ENCODE measurements at regions not wholly inside any gene's neighbourhood (a gene's known extent, or its start where the extent isn't known, plus 50 kb on each side); places are given as distances from the start of the nearest gene placed in this dataset.

DNA sequence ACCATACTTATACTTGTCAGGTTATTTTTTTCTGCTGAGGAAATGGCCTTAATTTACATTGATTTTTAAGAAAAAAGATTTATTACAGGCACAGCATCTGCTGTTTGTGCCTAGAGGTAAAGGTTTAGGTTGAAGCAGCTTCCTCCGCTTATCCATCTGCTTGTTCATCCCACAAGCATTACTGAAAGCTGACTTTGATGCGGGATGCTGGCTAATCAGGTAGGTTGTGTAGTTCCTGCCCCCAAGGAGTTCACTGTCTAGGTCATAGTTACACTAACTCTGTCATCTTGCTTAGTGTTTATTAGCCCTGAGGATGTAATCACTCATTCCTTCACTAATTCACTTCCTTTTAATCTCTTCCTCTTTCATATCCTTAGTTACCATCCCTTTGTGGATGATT, 377.7 kb upstream of the KAZN start:
- TF ChIP-seq, protein P1, sequence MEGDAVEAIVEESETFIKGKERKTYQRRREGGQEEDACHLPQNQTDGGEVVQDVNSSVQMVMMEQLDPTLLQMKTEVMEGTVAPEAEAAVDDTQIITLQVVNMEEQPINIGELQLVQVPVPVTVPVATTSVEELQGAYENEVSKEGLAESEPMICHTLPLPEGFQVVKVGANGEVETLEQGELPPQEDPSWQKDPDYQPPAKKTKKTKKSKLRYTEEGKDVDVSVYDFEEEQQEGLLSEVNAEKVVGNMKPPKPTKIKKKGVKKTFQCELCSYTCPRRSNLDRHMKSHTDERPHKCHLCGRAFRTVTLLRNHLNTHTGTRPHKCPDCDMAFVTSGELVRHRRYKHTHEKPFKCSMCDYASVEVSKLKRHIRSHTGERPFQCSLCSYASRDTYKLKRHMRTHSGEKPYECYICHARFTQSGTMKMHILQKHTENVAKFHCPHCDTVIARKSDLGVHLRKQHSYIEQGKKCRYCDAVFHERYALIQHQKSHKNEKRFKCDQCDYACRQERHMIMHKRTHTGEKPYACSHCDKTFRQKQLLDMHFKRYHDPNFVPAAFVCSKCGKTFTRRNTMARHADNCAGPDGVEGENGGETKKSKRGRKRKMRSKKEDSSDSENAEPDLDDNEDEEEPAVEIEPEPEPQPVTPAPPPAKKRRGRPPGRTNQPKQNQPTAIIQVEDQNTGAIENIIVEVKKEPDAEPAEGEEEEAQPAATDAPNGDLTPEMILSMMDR (IDR thresholded peaks at IDR 0.05), result no peak
- 100% methylated on average over 2 of the region's 2 CpGs for WGBS (ENCODE audit: insufficient coverage)
- no peak for ATAC-seq
- Histone ChIP-seq H3K4me1 (ENCODE audit: control insufficient read depth, insufficient read depth, low read length) (no peaks in the 10 kb centered on the region), H3K4me3 (ENCODE audit: low read length) (no peak overlapping the region), H3K27ac (ENCODE audit: low read length) (no peak overlapping the region), H3K27me3 (ENCODE audit: control insufficient read depth, insufficient read depth, low read length) (no peaks in the 10 kb centered on the region), H3K9me3 (ENCODE audit: control insufficient read depth, insufficient read depth, low read length) (no peaks in the 10 kb centered on the region), H3K36me3 (ENCODE audit: control insufficient read depth, insufficient read depth, low read length) (no peaks in the 10 kb centered on the region)
- peaks cover 2 to 6% of the 10 kb centered on the region in 2 donors for H3K9me3 Mint-ChIP-seq
- no peaks in the 10 kb centered on the region for H3K36me3 Mint-ChIP-seq
- no peaks in the 10 kb centered on the region for H3K4me1 Mint-ChIP-seq
- no peak overlapping the region for H3K4me3 Mint-ChIP-seq
- intact Hi-C loops (cut with micrococcal nuclease), result no loop called here
- peaks cover 3 to 12% of the 10 kb centered on the region in 2 donors for H3K27me3 Mint-ChIP-seq (ENCODE audit: low read depth in 2 of 2)
- DNase-seq, result no peak
- no peak overlapping the region for H3K27ac Mint-ChIP-seq

DNA sequence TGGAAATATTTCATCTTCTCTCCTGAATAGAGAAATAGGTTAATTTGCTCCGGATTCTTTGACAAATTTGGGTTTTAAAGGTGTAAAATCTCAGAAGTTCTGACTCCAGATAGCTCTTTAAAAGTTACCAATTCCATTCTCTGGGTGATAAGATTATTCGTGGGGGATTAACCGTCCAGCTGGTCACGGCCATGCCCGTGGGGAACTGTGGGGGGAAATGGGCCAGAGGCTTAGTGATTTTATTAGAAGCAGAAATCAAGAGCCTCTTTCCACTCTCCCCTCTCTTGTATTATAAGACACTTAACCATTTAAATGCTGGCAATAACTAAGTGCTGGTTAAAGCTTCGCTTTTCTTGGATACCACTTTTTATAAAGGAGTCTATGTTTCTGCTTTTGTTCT, 376.4 kb upstream of the KAZN start:
- Histone ChIP-seq H3K36me3 (ENCODE audit: control insufficient read depth, insufficient read depth, low read length) (no peaks in the 10 kb centered on the region), H3K4me3 (ENCODE audit: low read length) (no peak overlapping the region), H3K4me1 (ENCODE audit: control insufficient read depth, insufficient read depth, low read length) (no peaks in the 10 kb centered on the region), H3K9me3 (ENCODE audit: control insufficient read depth, insufficient read depth, low read length) (no peaks in the 10 kb centered on the region), H3K27ac (ENCODE audit: low read length) (no peak overlapping the region), H3K27me3 (ENCODE audit: control insufficient read depth, insufficient read depth, low read length) (no peaks in the 10 kb centered on the region)
- H3K27ac Mint-ChIP-seq, result no peak overlapping the region
- intact Hi-C loops (cut with micrococcal nuclease), result no loop called here
- no peaks in the 10 kb centered on the region for H3K4me1 Mint-ChIP-seq
- peaks cover 0 to 3% of the 10 kb centered on the region in 2 donors for H3K9me3 Mint-ChIP-seq
- H3K4me3 Mint-ChIP-seq, result no peak overlapping the region
- no peak for DNase-seq
- H3K36me3 Mint-ChIP-seq, result no peaks in the 10 kb centered on the region
- TF ChIP-seq, protein P1 (IDR thresholded peaks at IDR 0.05), result no peak
- 63% methylated on average over 1 of the region's 6 CpGs for WGBS (ENCODE audit: insufficient coverage)
- no peak for ATAC-seq
- peaks cover 5 to 7% of the 10 kb centered on the region in 2 donors for H3K27me3 Mint-ChIP-seq (ENCODE audit: low read depth in 2 of 2)

DNA sequence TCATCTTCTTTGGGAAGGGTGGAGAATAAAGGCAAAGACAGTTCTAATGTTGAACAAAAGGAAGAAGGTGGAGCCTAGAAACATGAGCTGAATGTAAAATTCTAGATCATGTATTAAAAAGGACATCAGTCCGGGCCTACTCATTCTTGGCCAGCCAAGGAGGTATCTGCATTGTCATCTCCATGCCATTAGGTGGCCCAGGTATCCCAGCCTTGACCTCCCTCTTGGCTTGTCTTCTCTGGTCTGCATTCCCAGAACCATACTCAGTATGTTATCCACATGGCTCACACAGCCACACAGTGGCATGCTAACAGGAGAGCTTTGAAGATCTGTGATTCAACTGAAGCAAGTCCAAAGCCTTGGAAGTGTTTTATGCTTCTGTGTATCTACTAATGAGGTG, 369.8 kb upstream of the KAZN start:
- ATAC-seq (no peak), DNase-seq (no peak)
- Histone ChIP-seq H3K4me3 (ENCODE audit: low read length) (no peak overlapping the region), H3K4me1 (ENCODE audit: control insufficient read depth, insufficient read depth, low read length) (no peaks in the 10 kb centered on the region), H3K9me3 (ENCODE audit: control insufficient read depth, insufficient read depth, low read length) (no peaks in the 10 kb centered on the region), H3K27ac (ENCODE audit: low read length) (no peak overlapping the region), H3K36me3 (ENCODE audit: control insufficient read depth, insufficient read depth, low read length) (no peaks in the 10 kb centered on the region), H3K27me3 (ENCODE audit: control insufficient read depth, insufficient read depth, low read length) (no peaks in the 10 kb centered on the region)
- H3K27me3 Mint-ChIP-seq (ENCODE audit: low read depth in 2 of 2), result peaks cover 5 to 6% of the 10 kb centered on the region in 2 donors
- H3K4me3 Mint-ChIP-seq, result no peak overlapping the region
- TF ChIP-seq, protein P1 (IDR thresholded peaks at IDR 0.05), result no peak
- WGBS (ENCODE audit: insufficient coverage), result 84% methylated on average over 1 of the region's 1 CpG
- H3K9me3 Mint-ChIP-seq, result peaks cover 0 to 3% of the 10 kb centered on the region in 2 donors
- no peaks in the 10 kb centered on the region for H3K36me3 Mint-ChIP-seq
- H3K4me1 Mint-ChIP-seq, result no peaks in the 10 kb centered on the region
- intact Hi-C loops (cut with micrococcal nuclease), result no loop called here
- H3K27ac Mint-ChIP-seq, result no peak overlapping the region

DNA sequence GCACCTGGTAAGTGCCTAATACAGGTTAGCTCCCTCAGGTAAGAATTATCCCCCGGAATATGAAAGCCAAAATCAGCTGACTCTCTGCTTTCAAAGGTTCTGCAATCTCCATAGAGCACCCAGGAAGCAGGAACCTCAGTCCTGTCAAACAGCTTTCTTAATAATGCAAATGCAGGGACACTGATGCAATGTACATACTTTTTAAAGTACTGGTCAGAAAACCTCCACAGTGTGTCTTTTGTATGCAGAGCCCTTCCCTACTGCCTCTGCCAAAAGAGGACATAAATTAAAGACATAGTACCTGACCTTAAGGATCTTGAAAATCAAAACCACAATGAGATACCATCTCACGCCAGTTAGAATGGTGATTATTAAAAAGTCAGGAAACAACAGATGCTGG, 365.0 kb upstream of the KAZN start:
- H3K4me3 ChIP-seq (ENCODE audit: low read length), result no peak overlapping the region
- no peaks in the 10 kb centered on the region for H3K4me1 ChIP-seq (ENCODE audit: control insufficient read depth, insufficient read depth, low read length)
- no peaks in the 10 kb centered on the region for H3K27me3 ChIP-seq (ENCODE audit: control insufficient read depth, insufficient read depth, low read length)
- Mint-ChIP-seq H3K36me3 (no peaks in the 10 kb centered on the region), H3K9me3 (no peaks in the 10 kb centered on the region), H3K4me1 (no peaks in the 10 kb centered on the region), H3K27ac (no peak overlapping the region), H3K4me3 (no peak overlapping the region), H3K27me3 (ENCODE audit: low read depth in 2 of 2) (peaks cover 0 to 5% of the 10 kb centered on the region in 2 donors)
- H3K9me3 ChIP-seq (ENCODE audit: control insufficient read depth, insufficient read depth, low read length), result no peaks in the 10 kb centered on the region
- TF ChIP-seq, protein P1 (IDR thresholded peaks at IDR 0.05), result no peak
- intact Hi-C loops (cut with micrococcal nuclease), result no loop called here
- DNase-seq, result no peak
- no peak overlapping the region for H3K27ac ChIP-seq (ENCODE audit: low read length)
- H3K36me3 ChIP-seq (ENCODE audit: control insufficient read depth, insufficient read depth, low read length), result no peaks in the 10 kb centered on the region
- 60% methylated on average over 1 of the region's 2 CpGs for WGBS (ENCODE audit: insufficient coverage)
- no peak for ATAC-seq
